GM20000 (cell line): ENCODE measurements at regions not wholly inside any gene's neighbourhood (a gene's known extent, or its start where the extent isn't known, plus 50 kb on each side); places are given as distances from the start of the nearest gene placed in this dataset.

Experiments
- DNase-seq: peaks from one replicate; pipeline ENCODE4 v3.0.0; 2012; ENCODE audit warnings: low spot score
- TF ChIP-seq, protein P1 (sequence below): IDR thresholded peaks from 2 replicates; pipeline ENCODE4 v1.5.1; 2012; ENCODE audit warnings: mild to moderate bottlenecking, control low read depth; ENCODE audit errors: extremely low read depth, missing control alignments

GRCh38 chrX:149302705-149303104, 202.4 kb downstream of the IDS start:
- TF ChIP-seq, protein P1, sequence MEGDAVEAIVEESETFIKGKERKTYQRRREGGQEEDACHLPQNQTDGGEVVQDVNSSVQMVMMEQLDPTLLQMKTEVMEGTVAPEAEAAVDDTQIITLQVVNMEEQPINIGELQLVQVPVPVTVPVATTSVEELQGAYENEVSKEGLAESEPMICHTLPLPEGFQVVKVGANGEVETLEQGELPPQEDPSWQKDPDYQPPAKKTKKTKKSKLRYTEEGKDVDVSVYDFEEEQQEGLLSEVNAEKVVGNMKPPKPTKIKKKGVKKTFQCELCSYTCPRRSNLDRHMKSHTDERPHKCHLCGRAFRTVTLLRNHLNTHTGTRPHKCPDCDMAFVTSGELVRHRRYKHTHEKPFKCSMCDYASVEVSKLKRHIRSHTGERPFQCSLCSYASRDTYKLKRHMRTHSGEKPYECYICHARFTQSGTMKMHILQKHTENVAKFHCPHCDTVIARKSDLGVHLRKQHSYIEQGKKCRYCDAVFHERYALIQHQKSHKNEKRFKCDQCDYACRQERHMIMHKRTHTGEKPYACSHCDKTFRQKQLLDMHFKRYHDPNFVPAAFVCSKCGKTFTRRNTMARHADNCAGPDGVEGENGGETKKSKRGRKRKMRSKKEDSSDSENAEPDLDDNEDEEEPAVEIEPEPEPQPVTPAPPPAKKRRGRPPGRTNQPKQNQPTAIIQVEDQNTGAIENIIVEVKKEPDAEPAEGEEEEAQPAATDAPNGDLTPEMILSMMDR, result no peak
- no peak for DNase-seq

DNA sequence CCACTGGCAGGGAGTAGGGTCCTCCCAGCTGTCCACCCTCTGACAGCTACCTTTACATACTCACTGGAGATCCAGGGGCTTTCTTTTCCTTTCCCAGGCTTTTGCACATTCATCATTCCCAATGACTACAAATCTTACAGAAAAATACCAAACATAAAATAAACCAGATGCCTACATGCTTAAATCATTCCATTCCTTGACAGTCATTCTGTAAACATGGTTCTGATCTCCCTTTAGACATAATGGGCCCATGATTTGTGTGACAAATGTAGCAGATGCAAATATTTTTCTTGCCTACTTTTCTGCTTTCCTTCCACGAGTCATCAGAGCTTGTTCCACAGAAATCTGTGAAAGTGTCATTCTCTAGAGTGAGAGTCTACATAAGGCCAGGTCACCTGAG, 207.0 kb downstream of the IDS start:
- no peak for DNase-seq
- TF ChIP-seq, protein P1, result no peak

DNA sequence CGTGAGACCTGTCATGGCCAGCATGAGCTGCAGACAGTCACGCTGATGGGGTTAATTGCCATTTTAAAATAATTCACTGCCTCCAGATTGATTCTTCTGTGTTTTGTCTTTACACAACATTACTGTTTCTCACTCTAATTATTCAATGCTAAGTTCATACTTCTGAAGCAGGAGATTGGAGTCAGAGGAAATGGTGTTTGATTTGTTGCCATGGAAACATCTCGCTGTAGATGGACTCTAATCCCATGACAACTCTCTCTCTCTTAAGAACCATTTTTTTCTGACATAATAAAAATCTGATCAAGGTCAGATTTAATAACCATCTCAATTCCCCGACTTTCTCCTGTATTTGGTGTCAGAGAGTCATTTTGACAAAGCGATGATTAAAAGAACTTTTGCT, 209.0 kb downstream of the IDS start:
- DNase-seq, result no peak
- TF ChIP-seq, protein P1, result no peak

GRCh38 chrX:149286940-149287349, 218.2 kb downstream of the IDS start:
- TF ChIP-seq, protein P1, result peak; percentile 34
- peak; percentile 31 for DNase-seq

- peak; percentile 2 for DNase-seq
- TF ChIP-seq, protein P1, result no peak
Observed at GRCh38 chrX:149284616-149285015, 220.5 kb downstream of the IDS start.

GRCh38 chrX:149283853-149284252, 221.3 kb downstream of the IDS start:
- DNase-seq, result no peak
- TF ChIP-seq, protein P1, result no peak

DNA sequence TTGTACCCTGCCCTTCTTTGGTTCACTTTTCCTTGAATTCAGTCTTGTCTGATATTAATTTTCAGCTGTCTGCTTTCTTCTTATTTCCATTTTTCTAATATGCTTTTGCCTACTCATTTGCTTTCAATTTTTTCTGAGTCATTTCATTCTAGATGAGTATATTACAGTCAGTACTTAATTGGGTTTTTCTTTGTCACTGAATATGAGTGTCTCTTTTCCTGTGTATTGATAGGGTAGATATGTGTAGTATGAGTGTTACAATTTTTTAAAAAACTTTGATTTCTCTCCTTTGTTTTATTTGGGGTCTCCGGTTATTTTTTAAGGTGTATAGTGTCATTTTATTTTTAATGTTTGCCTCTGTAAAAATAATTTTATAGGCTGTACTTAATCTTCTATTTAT, 222.2 kb downstream of the IDS start:
- no peak for DNase-seq
- TF ChIP-seq, protein P1, result no peak

- TF ChIP-seq, protein P1, result no peak
- no peak for DNase-seq
Observed at GRCh38 chrX:149280011-149280410, 225.1 kb downstream of the IDS start.
